GM12878 (cell line): ENCODE measurements at regions not wholly inside any gene's neighbourhood (a gene's known extent, or its start where the extent isn't known, plus 50 kb on each side); places are given as distances from the start of the nearest gene placed in this dataset.

ENCODE experiments used
- NFYA ChIP-seq: IDR thresholded peaks from 2 replicates; pipeline ENCODE4 v1.6.1; 2011; ENCODE audit warnings: low read depth, mild to moderate bottlenecking, low read length, improper control_type of control experiment, borderline replicate concordance
- RB1 ChIP-seq: fragments of 450-650 bp; formaldehyde crosslinking; IDR thresholded peaks from 2 replicates; pipeline ENCODE4 v1.6.1; 2017; ENCODE audit warnings: mild to moderate bottlenecking, borderline replicate concordance
- SPI1 ChIP-seq: IDR thresholded peaks from 2 replicates; pipeline ENCODE4 v1.6.1; 2011; ENCODE audit warnings: low read depth, mild to moderate bottlenecking, low read length, moderate library complexity, borderline replicate concordance; ENCODE audit not compliant: insufficient read depth
- ZNF274 ChIP-seq: IDR thresholded peaks from one replicate; pipeline ENCODE4 v1.8.0; 2011; ENCODE audit not compliant: insufficient read length, insufficient read depth
- TF ChIP-seq, protein P1 (sequence below): fragments of 450-650 bp; formaldehyde crosslinking; IDR thresholded peaks from 2 replicates; pipeline ENCODE4 v1.4.0; 2022; ENCODE audit warnings: mild to moderate bottlenecking, moderate library complexity
- TF ChIP-seq, protein P2 (sequence below): IDR thresholded peaks from 2 replicates; pipeline ENCODE4 v1.6.1; 2012; ENCODE audit warnings: improper control_type of control experiment, low read depth, low read length; ENCODE audit not compliant: insufficient replicate concordance

DNA sequence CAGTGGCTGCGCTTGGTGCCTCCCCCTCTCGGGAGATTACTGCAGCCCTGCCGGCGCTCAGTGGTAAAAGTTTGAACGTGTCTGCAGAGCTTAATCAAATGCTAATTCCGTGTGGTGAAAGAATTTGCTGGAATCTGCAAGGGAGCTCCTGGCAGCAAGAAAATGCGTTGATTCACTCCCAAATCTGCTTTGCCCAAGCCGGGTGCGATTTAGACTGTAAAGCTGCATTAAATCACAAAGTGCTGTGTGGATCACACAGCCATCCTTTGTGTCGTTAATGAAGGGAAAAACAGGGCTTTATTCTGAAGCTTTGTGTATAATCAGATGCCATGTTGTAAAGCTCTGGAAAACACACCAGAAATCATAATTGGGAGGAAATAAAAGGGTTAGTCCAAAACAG is 444.1 kb downstream of the BCOR start (continued):
- TF ChIP-seq SPI1, result no peak
- TF ChIP-seq ZNF274, result no peak
- TF ChIP-seq, protein P1, sequence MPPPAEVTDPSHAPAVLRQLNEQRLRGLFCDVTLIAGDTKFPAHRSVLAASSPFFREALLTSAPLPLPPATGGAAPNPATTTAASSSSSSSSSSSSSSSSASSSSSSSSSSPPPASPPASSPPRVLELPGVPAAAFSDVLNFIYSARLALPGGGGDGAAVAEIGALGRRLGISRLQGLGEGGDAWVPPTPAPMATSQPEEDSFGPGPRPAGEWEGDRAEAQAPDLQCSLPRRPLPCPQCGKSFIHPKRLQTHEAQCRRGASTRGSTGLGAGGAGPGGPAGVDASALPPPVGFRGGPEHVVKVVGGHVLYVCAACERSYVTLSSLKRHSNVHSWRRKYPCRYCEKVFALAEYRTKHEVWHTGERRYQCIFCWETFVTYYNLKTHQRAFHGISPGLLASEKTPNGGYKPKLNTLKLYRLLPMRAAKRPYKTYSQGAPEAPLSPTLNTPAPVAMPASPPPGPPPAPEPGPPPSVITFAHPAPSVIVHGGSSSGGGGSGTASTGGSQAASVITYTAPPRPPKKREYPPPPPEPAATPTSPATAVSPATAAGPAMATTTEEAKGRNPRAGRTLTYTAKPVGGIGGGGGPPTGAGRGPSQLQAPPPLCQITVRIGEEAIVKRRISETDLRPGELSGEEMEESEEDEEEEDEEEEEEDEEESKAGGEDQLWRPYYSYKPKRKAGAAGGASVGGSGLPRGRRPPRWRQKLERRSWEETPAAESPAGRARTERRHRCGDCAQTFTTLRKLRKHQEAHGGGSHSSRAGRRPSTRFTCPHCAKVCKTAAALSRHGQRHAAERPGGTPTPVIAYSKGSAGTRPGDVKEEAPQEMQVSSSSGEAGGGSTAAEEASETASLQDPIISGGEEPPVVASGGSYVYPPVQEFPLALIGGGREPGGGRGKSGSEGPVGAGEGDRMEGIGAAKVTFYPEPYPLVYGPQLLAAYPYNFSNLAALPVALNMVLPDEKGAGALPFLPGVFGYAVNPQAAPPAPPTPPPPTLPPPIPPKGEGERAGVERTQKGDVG (CRISPR knock-in tag), result no peak
- no peak for TF ChIP-seq RB1
- TF ChIP-seq, protein P2, sequence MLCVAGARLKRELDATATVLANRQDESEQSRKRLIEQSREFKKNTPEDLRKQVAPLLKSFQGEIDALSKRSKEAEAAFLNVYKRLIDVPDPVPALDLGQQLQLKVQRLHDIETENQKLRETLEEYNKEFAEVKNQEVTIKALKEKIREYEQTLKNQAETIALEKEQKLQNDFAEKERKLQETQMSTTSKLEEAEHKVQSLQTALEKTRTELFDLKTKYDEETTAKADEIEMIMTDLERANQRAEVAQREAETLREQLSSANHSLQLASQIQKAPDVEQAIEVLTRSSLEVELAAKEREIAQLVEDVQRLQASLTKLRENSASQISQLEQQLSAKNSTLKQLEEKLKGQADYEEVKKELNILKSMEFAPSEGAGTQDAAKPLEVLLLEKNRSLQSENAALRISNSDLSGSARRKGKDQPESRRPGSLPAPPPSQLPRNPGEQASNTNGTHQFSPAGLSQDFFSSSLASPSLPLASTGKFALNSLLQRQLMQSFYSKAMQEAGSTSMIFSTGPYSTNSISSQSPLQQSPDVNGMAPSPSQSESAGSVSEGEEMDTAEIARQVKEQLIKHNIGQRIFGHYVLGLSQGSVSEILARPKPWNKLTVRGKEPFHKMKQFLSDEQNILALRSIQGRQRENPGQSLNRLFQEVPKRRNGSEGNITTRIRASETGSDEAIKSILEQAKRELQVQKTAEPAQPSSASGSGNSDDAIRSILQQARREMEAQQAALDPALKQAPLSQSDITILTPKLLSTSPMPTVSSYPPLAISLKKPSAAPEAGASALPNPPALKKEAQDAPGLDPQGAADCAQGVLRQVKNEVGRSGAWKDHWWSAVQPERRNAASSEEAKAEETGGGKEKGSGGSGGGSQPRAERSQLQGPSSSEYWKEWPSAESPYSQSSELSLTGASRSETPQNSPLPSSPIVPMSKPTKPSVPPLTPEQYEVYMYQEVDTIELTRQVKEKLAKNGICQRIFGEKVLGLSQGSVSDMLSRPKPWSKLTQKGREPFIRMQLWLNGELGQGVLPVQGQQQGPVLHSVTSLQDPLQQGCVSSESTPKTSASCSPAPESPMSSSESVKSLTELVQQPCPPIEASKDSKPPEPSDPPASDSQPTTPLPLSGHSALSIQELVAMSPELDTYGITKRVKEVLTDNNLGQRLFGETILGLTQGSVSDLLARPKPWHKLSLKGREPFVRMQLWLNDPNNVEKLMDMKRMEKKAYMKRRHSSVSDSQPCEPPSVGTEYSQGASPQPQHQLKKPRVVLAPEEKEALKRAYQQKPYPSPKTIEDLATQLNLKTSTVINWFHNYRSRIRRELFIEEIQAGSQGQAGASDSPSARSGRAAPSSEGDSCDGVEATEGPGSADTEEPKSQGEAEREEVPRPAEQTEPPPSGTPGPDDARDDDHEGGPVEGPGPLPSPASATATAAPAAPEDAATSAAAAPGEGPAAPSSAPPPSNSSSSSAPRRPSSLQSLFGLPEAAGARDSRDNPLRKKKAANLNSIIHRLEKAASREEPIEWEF, result no peak
- no peak for TF ChIP-seq NFYA
